PC-9 (cell line): ENCODE measurements at regions not wholly inside any gene's neighbourhood (a gene's known extent, or its start where the extent isn't known, plus 50 kb on each side); places are given as distances from the start of the nearest gene placed in this dataset.

Experiments used
- EZH2 ChIP-seq: fragments of 200-600 bp; sonication (generic); IDR thresholded peaks from 2 replicates; pipeline ENCODE4 v1.8.0; 2017; ENCODE audit warnings: antibody characterized with exemption, low read depth
- TF ChIP-seq, protein P1 (sequence below): fragments of 200-600 bp; sonication (generic); conservative IDR thresholded peaks from 2 replicates; pipeline ENCODE4 v1.6.1; 2017; ENCODE audit warnings: mixed run types, antibody characterized with exemption, mild to moderate bottlenecking, moderate library complexity

- TF ChIP-seq, protein P1, sequence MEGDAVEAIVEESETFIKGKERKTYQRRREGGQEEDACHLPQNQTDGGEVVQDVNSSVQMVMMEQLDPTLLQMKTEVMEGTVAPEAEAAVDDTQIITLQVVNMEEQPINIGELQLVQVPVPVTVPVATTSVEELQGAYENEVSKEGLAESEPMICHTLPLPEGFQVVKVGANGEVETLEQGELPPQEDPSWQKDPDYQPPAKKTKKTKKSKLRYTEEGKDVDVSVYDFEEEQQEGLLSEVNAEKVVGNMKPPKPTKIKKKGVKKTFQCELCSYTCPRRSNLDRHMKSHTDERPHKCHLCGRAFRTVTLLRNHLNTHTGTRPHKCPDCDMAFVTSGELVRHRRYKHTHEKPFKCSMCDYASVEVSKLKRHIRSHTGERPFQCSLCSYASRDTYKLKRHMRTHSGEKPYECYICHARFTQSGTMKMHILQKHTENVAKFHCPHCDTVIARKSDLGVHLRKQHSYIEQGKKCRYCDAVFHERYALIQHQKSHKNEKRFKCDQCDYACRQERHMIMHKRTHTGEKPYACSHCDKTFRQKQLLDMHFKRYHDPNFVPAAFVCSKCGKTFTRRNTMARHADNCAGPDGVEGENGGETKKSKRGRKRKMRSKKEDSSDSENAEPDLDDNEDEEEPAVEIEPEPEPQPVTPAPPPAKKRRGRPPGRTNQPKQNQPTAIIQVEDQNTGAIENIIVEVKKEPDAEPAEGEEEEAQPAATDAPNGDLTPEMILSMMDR, result no peak
- no peak for TF ChIP-seq EZH2
Observed at GRCh38 chr12:70985850-70986249, 65.3 kb upstream of the PTPRR start.
